DMS53 (cell line): ENCODE measurements at regions not wholly inside any gene's neighbourhood (a gene's known extent, or its start where the extent isn't known, plus 50 kb on each side); places are given as distances from the start of the nearest gene placed in this dataset.

Experiments used
- DNase-seq: peaks from one replicate; lab custom pipeline; 2025; lab: John Stamatoyannopoulos, UW

- no peak for DNase-seq
These were observed 138.1 kb upstream of the RMST start for GRCh38 chr12:97324471-97324870.

- no peak for DNase-seq
These were observed 127.5 kb upstream of the RMST start for GRCh38 chr12:97335115-97335514.

GRCh38 chr12:97336900-97337751, 125.5 kb upstream of the RMST start:
- no peak for DNase-seq

- DNase-seq, result no peak
These were observed 120.5 kb upstream of the RMST start for GRCh38 chr12:97342130-97342529.

GRCh38 chr12:97347956-97348355, 114.6 kb upstream of the RMST start:
- DNase-seq, result no peak

GRCh38 chr12:97358361-97358760, 104.2 kb upstream of the RMST start:
- no peak for DNase-seq

GRCh38 chr12:97359021-97359690, 103.4 kb upstream of the RMST start:
- no peak for DNase-seq

GRCh38 chr12:97363693-97364092, 98.9 kb upstream of the RMST start:
- DNase-seq, result no peak

- DNase-seq, result no peak
These were observed 94.0 kb upstream of the RMST start for GRCh38 chr12:97368462-97369163.

GRCh38 chr12:97375310-97375709, 87.3 kb upstream of the RMST start:
- DNase-seq, result no peak

GRCh38 chr12:97380440-97380839, 82.2 kb upstream of the RMST start:
- DNase-seq, result peak; percentile 78

GRCh38 chr12:97385121-97385520, 77.5 kb upstream of the RMST start:
- no peak for DNase-seq

- no peak for DNase-seq
These were observed 76.4 kb upstream of the RMST start for GRCh38 chr12:97386133-97386581.

GRCh38 chr12:97387844-97388243, 74.8 kb upstream of the RMST start:
- DNase-seq, result no peak

GRCh38 chr12:97394657-97395056, 67.9 kb upstream of the RMST start:
- DNase-seq, result no peak

GRCh38 chr12:97397008-97397407, 65.6 kb upstream of the RMST start:
- no peak for DNase-seq

- DNase-seq, result no peak
These were observed 63.9 kb upstream of the RMST start for GRCh38 chr12:97398704-97399103.

GRCh38 chr12:97404093-97404492, 58.5 kb upstream of the RMST start:
- DNase-seq, result no peak

GRCh38 chr12:97404543-97404942, 58.1 kb upstream of the RMST start:
- DNase-seq, result peak; percentile 88

GRCh38 chr12:97408363-97408762, 54.2 kb upstream of the RMST start:
- DNase-seq, result no peak

GRCh38 chr12:97411341-97411740, 51.3 kb upstream of the RMST start:
- DNase-seq, result no peak
